DND-41 (cell line): ENCODE measurements at regions not wholly inside any gene's neighbourhood (a gene's known extent, or its start where the extent isn't known, plus 50 kb on each side); places are given as distances from the start of the nearest gene placed in this dataset.

Experiments
- CTCF ChIP-seq: IDR thresholded peaks from 2 replicates; pipeline ENCODE4 v1.5.1; 2012; ENCODE audit warnings: borderline replicate concordance, low read length, moderate library complexity, mild to moderate bottlenecking; ENCODE audit not compliant: poor library complexity, severe bottlenecking; ENCODE audit errors: extremely low read depth
- EZH2 ChIP-seq: IDR thresholded peaks from 3 replicates; pipeline ENCODE4 v1.6.1; 2012; ENCODE audit warnings: borderline replicate concordance, low read depth, mild to moderate bottlenecking, moderate library complexity, low read length, inconsistent platforms; ENCODE audit not compliant: severe bottlenecking

DNA sequence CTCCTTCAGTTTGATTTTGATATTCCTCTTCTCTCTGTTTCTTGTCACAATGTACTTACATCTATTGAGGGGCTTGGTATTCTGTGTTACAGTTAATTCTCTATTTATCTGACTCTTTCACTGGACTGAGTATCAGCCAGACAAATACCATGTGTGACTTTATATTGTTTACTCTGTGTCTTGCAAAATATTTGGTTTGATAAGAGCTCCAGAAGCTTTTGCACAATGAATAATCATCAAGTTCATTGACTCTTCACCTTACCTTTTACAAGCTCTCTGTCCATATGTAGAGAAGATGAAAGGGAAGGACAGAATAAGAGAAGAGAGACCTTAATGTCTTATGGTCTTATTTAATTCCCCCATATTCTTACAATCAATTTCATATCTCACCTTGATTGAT lies 877.7 kb upstream of the CDH8 start:
- TF ChIP-seq EZH2, result no peak
- no peak for TF ChIP-seq CTCF
